GM12875 (cell line): ENCODE measurements at regions not wholly inside any gene's neighbourhood (a gene's known extent, or its start where the extent isn't known, plus 50 kb on each side); places are given as distances from the start of the nearest gene placed in this dataset.

ENCODE experiments used
- H3K4me3 ChIP-seq: one replicate; pipeline ENCODE4 v1.5.1; 2011; ENCODE audit warnings: low read depth, low read length, control low read depth
- CTCF ChIP-seq: IDR thresholded peaks from 2 replicates; pipeline ENCODE4 v1.5.1; 2011; ENCODE audit warnings: low read depth, mild to moderate bottlenecking, control low read depth, inconsistent platforms, low read length, moderate library complexity, borderline replicate concordance; ENCODE audit not compliant: insufficient read depth

- TF ChIP-seq CTCF, result no peak
- H3K4me3 ChIP-seq, result no peak overlapping the region
These were observed 218.9 kb downstream of the PABPC4L start for GRCh38 chr4:133982533-133983224.

GRCh38 chr4:133981327-133981726 is 220.3 kb downstream of the PABPC4L start:
- no peak overlapping the region for H3K4me3 ChIP-seq
- no peak for TF ChIP-seq CTCF

GRCh38 chr4:133972586-133972985 is 229.0 kb downstream of the PABPC4L start:
- no peak overlapping the region for H3K4me3 ChIP-seq
- no peak for TF ChIP-seq CTCF

GRCh38 chr4:133969202-133969848 is 232.3 kb downstream of the PABPC4L start:
- no peak for TF ChIP-seq CTCF
- no peak overlapping the region for H3K4me3 ChIP-seq

- TF ChIP-seq CTCF, result no peak
- no peak overlapping the region for H3K4me3 ChIP-seq
These were observed 233.4 kb downstream of the PABPC4L start for GRCh38 chr4:133968174-133968573.

- H3K4me3 ChIP-seq, result no peak overlapping the region
- TF ChIP-seq CTCF, result no peak
These were observed 240.6 kb downstream of the PABPC4L start for GRCh38 chr4:133960975-133961374.

GRCh38 chr4:133943081-133943480 is 258.5 kb downstream of the PABPC4L start:
- TF ChIP-seq CTCF, result no peak
- H3K4me3 ChIP-seq, result no peak overlapping the region
